Endothelial cell of umbilical vein (primary cell): ENCODE measurements at regions not wholly inside any gene's neighbourhood (a gene's known extent, or its start where the extent isn't known, plus 50 kb on each side); places are given as distances from the start of the nearest gene placed in this dataset.

ENCODE experiments used
- BruUV-seq: library from RNA; stranded (reverse); fragments of 400-500 nt; replicated peaks from 2 replicates; lab custom pipeline; 2021; lab: Mats Ljungman, UMichigan
- CTCF ChIA-PET: fragments of 300-600, 350-600 bp; sonication (Branson Sonifier 250); formaldehyde crosslinking; loops from one replicate; lab custom pipeline; 2021; ENCODE audit warnings: antibody characterized with exemption, inconsistent platforms; lab: Charles Lee
- POLR2A ChIA-PET: fragments of 300-600, 350-600 bp; sonication (Branson Sonifier 250); formaldehyde crosslinking; loops from one replicate; lab custom pipeline; 2021; ENCODE audit warnings: antibody characterized with exemption, inconsistent platforms; lab: Charles Lee
- DNase-seq: peaks from one replicate; pipeline ENCODE4 v3.0.0-alpha.2; 2011; ENCODE audit warnings: low read depth, low spot score
- FAIRE-seq: peaks from 2 replicates; lab custom pipeline; 2011; peaks lifted over from hg19 to GRCh38; lab: Jason Lieb, UNC
- H2AFZ ChIP-seq: 2 replicates; pipeline ENCODE4 v1.6.0; 2012; ENCODE audit warnings: low read depth, low read length, control low read depth, inconsistent platforms
- H3K27ac ChIP-seq: 2 replicates; pipeline ENCODE4 v1.5.1; 2011; ENCODE audit warnings: low read depth, mild to moderate bottlenecking, control low read depth, low read length, moderate library complexity; ENCODE audit not compliant: insufficient read depth
- H3K27me3 ChIP-seq, 2 experiments: 2 replicates each; pipeline versions ENCODE4 v1.6.0 to v1.6.1; 2011; ENCODE audit warnings: low read length in 2 of 2, mixed read lengths in 1 of 2; ENCODE audit not compliant: control insufficient read depth in 2 of 2, insufficient read depth in 2 of 2
- H3K36me3 ChIP-seq, 2 experiments: 2 replicates in 1 of 2; 3 replicates in 1 of 2; pipeline ENCODE4 v1.5.1; 2011; ENCODE audit warnings: low read length in 2 of 2, mild to moderate bottlenecking in 1 of 2, moderate library complexity in 1 of 2; ENCODE audit not compliant: control insufficient read depth in 2 of 2, insufficient read depth in 2 of 2; ENCODE audit errors: extremely low read depth in 1 of 2
- H3K4me1 ChIP-seq: 3 replicates; pipeline ENCODE4 v1.5.1; 2011; ENCODE audit warnings: mild to moderate bottlenecking, low read length; ENCODE audit not compliant: control insufficient read depth, insufficient read depth; ENCODE audit errors: extremely low read depth
- H3K4me2 ChIP-seq: 2 replicates; pipeline ENCODE4 v1.6.1; 2011; ENCODE audit warnings: low read length, control low read depth, mixed read lengths; ENCODE audit not compliant: insufficient read depth
- H3K4me3 ChIP-seq, 3 experiments: fragments of 200-600 bp in 1 of 3; sonication (generic), shearing (Covaris generic) in 1 of 3; replicated peaks in 1 of 3; 2 replicates each; pipeline ENCODE4 v1.5.1; 2011 to 2016; ENCODE audit warnings: control low read depth in 3 of 3, low read length in 3 of 3, mild to moderate bottlenecking in 2 of 3, inconsistent platforms in 1 of 3, low read depth in 1 of 3, moderate library complexity in 1 of 3; ENCODE audit not compliant: insufficient read depth in 1 of 3
- H3K79me2 ChIP-seq: 2 replicates; pipeline ENCODE4 v1.6.0; 2012; ENCODE audit warnings: low read length, inconsistent platforms; ENCODE audit not compliant: control insufficient read depth, insufficient read depth
- H3K9ac ChIP-seq: replicated peaks from 2 replicates; pipeline ENCODE3; 2011; ENCODE audit warnings: low read length, control low read depth; ENCODE audit not compliant: insufficient read depth; ENCODE audit errors: extremely low read depth
- H3K9me1 ChIP-seq: replicated peaks from 3 replicates; pipeline ENCODE4 v1.6.0; 2011; ENCODE audit warnings: mild to moderate bottlenecking, low read length; ENCODE audit not compliant: control insufficient read depth, insufficient read depth; ENCODE audit errors: extremely low read depth
- H3K9me3 ChIP-seq: replicated peaks from 2 replicates; pipeline ENCODE4 v1.5.1; 2012; ENCODE audit warnings: low read length, inconsistent platforms; ENCODE audit not compliant: control insufficient read depth, insufficient read depth
- H4K20me1 ChIP-seq: replicated peaks from 2 replicates; pipeline ENCODE3; 2011; ENCODE audit warnings: mild to moderate bottlenecking, low read length; ENCODE audit not compliant: control insufficient read depth, insufficient read depth; ENCODE audit errors: extremely low read depth
- EZH2 ChIP-seq: IDR thresholded peaks from 2 replicates; pipeline ENCODE4 v1.6.1; 2012; ENCODE audit warnings: borderline replicate concordance, low read depth, mild to moderate bottlenecking, moderate library complexity, low read length, inconsistent platforms; ENCODE audit not compliant: severe bottlenecking
- FOS ChIP-seq: IDR thresholded peaks from 2 replicates; pipeline ENCODE4 v1.6.1; 2011; ENCODE audit warnings: mild to moderate bottlenecking, low read length, moderate library complexity, borderline replicate concordance; ENCODE audit not compliant: insufficient read depth
- GATA2 ChIP-seq: IDR thresholded peaks from 2 replicates; pipeline ENCODE4 v1.7.0; 2011; ENCODE audit warnings: low read depth, mild to moderate bottlenecking, moderate library complexity, mixed read lengths, low read length; ENCODE audit not compliant: insufficient read length, insufficient read depth
- JUN ChIP-seq: IDR thresholded peaks from 2 replicates; pipeline ENCODE4 v1.6.1; 2011; ENCODE audit warnings: borderline replicate concordance, low read depth; ENCODE audit not compliant: insufficient read length, insufficient read depth
- MYC ChIP-seq: IDR thresholded peaks from one replicate; pipeline ENCODE4 v1.6.1; 2011; ENCODE audit warnings: mild to moderate bottlenecking, low read depth, low read length
- POLR2A ChIP-seq: IDR thresholded peaks from 2 replicates; pipeline ENCODE4 v1.6.1; 2012; ENCODE audit warnings: low read depth, mild to moderate bottlenecking, control low read depth, low read length
- POLR2AphosphoS5 ChIP-seq: IDR thresholded peaks from 2 replicates; pipeline ENCODE4 v1.6.1; 2012; ENCODE audit warnings: low read depth, mild to moderate bottlenecking, control low read depth, low read length, moderate library complexity; ENCODE audit not compliant: insufficient read depth
- dilution Hi-C: fragments of 300-500 bp; cut with MboI; formaldehyde crosslinking; loops from one replicate; pipeline ENCODE4 v1.15.0; 2019; ENCODE audit warnings: low sequenced_read_pairs; ENCODE audit not compliant: extremely low pct_ligation_motif_present
- intact Hi-C: fragments of 100-400 bp; cut with micrococcal nuclease; formaldehyde crosslinking; loops from one replicate; pipeline ENCODE4 v1.10.0; 2022
- TF ChIP-seq, protein P1 (sequence below): IDR thresholded peaks from 2 replicates; pipeline ENCODE4 v1.6.1; 2011; ENCODE audit not compliant: insufficient read depth, insufficient read length
- TF ChIP-seq, protein P2 (sequence below), 2 donors: IDR thresholded peaks; 1 replicate in 1 of 2; 2 replicates in 1 of 2; pipeline ENCODE4 v1.5.1; 2011; ENCODE audit warnings: low read length in 2 of 2, mild to moderate bottlenecking in 2 of 2, moderate library complexity in 2 of 2, control low read depth in 1 of 2, inconsistent platforms in 1 of 2, low read depth in 1 of 2; ENCODE audit not compliant: insufficient read depth in 1 of 2; ENCODE audit errors: extremely low read depth in 1 of 2

DNA sequence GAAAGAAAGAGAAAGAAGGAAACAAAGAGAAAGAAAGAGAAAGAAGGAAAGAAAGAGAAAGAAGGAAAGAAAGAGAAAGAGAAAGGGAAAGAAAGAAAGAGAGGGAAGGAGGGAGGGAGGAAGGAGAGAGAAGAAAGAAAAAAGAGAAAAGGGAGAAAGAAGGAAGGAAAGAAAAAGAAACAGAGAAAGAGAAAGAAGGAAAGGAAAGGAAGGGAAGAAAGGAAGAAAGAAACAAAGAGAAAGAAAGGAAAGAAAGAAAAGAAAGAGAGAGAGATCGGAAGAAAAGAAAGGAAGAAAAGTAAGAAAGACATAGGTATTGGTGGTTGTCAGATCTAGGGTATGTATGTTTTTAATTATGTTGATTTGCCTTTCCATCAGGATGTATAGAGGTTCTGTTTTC, 342.3 kb downstream of the FOXG1 start:
- Histone ChIP-seq H2AFZ (no peak overlapping the region), H3K4me3 (no peak overlapping the region), H3K27me3 (no peaks in the 10 kb centered on the region), H3K4me2 (no peak overlapping the region), H3K79me2 (no peaks in the 10 kb centered on the region), H3K9me3 (no peaks in the 10 kb centered on the region), H3K9me1 (no peaks in the 10 kb centered on the region), H3K9ac (no peak overlapping the region), H3K36me3 (no peaks in the 10 kb centered on the region), H4K20me1 (no peaks in the 10 kb centered on the region), H3K4me1 (no peaks in the 10 kb centered on the region), H3K27ac (no peak overlapping the region)
- POLR2A ChIA-PET: no interaction called here
- DNase-seq (no peak), FAIRE-seq (no peak)
- dilution Hi-C loops: no loop called here
- CTCF ChIA-PET: no interaction called here
- intact Hi-C loops: no loop called here
- BruUV-seq: no TSS peak
- TF ChIP-seq, protein P1, sequence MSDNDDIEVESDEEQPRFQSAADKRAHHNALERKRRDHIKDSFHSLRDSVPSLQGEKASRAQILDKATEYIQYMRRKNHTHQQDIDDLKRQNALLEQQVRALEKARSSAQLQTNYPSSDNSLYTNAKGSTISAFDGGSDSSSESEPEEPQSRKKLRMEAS: no peak
- TF ChIP-seq GATA2 (no peak), POLR2A (no peak), FOS (no peak), JUN (no peak), POLR2AphosphoS5 (no peak), MYC (no peak), EZH2 (no peak)
- TF ChIP-seq, protein P2, sequence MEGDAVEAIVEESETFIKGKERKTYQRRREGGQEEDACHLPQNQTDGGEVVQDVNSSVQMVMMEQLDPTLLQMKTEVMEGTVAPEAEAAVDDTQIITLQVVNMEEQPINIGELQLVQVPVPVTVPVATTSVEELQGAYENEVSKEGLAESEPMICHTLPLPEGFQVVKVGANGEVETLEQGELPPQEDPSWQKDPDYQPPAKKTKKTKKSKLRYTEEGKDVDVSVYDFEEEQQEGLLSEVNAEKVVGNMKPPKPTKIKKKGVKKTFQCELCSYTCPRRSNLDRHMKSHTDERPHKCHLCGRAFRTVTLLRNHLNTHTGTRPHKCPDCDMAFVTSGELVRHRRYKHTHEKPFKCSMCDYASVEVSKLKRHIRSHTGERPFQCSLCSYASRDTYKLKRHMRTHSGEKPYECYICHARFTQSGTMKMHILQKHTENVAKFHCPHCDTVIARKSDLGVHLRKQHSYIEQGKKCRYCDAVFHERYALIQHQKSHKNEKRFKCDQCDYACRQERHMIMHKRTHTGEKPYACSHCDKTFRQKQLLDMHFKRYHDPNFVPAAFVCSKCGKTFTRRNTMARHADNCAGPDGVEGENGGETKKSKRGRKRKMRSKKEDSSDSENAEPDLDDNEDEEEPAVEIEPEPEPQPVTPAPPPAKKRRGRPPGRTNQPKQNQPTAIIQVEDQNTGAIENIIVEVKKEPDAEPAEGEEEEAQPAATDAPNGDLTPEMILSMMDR (IDR thresholded peaks at IDR 0.05; ENCODE audit: extremely low read depth in 1 of 2, insufficient read depth in 1 of 2, low read depth in 1 of 2, low read length in 2 of 2): no peak
